ENCODE measurements at regions not wholly inside any gene's neighbourhood (a gene's known extent, or its start where the extent isn't known, plus 50 kb on each side); places are given as distances from the start of the nearest gene placed in this dataset.

GRCh38 chr10:123514996-123515395, 151.2 kb upstream of the GPR26 start:
- no peak for TF ChIP-seq POLR2A (IDR thresholded peaks at IDR 0.05)
- TF ChIP-seq CTCF (IDR thresholded peaks at IDR 0.05), result no peak

All from stomach (tissue), 4 donors.